Thoracic aorta (tissue), 2 donors: ENCODE measurements at regions not wholly inside any gene's neighbourhood (a gene's known extent, or its start where the extent isn't known, plus 50 kb on each side); places are given as distances from the start of the nearest gene placed in this dataset.

ENCODE experiments used
- ATAC-seq: fragments of 150-250 bp; one replicate; pipeline ENCODE4 v1.8.0; 2017; ENCODE audit warnings: low read depth; ENCODE audit not compliant: insufficient number of reproducible peaks, low FRiP score
- DNase-seq: peaks from one replicate; pipeline ENCODE4 v3.0.0-alpha.2; 2020; ENCODE audit warnings: low spot score
- H3K27ac ChIP-seq, 2 donors: fragments of 200-600 bp; sonication (generic); 1 replicate in 1 of 2; 2 replicates in 1 of 2; pipeline ENCODE4 v1.5.1; 2016; ENCODE audit warnings: mild to moderate bottlenecking in 2 of 2, moderate library complexity in 2 of 2
- H3K27me3 ChIP-seq: fragments of 200-600 bp; sonication (generic); replicated peaks from 2 replicates; pipeline ENCODE4 v1.6.0; 2016; ENCODE audit warnings: mild to moderate bottlenecking; ENCODE audit not compliant: insufficient read depth
- H3K36me3 ChIP-seq: fragments of 200-600 bp; sonication (generic); one replicate; pipeline ENCODE4 v1.5.1; 2016
- H3K4me1 ChIP-seq, 2 donors: fragments of 200-600 bp; sonication (generic); 1 replicate in 1 of 2; 2 replicates in 1 of 2; pipeline versions ENCODE4 v1.5.1 to v1.6.0; 2016; ENCODE audit warnings: low read depth in 2 of 2, mild to moderate bottlenecking in 1 of 2; ENCODE audit not compliant: control insufficient read depth in 1 of 2
- H3K4me3 ChIP-seq: fragments of 200-600 bp; sonication (generic); 2 replicates; pipeline ENCODE4 v1.5.1; 2016; ENCODE audit warnings: mild to moderate bottlenecking
- H3K9me3 ChIP-seq: fragments of 200-600 bp; sonication (generic); 2 replicates; pipeline ENCODE4 v1.5.1; 2016
- TF ChIP-seq, protein P1 (sequence below): fragments of 200-600 bp; sonication (generic); IDR thresholded peaks from one replicate; pipeline ENCODE4 v1.5.1; 2019; ENCODE audit warnings: antibody characterized with exemption

DNA sequence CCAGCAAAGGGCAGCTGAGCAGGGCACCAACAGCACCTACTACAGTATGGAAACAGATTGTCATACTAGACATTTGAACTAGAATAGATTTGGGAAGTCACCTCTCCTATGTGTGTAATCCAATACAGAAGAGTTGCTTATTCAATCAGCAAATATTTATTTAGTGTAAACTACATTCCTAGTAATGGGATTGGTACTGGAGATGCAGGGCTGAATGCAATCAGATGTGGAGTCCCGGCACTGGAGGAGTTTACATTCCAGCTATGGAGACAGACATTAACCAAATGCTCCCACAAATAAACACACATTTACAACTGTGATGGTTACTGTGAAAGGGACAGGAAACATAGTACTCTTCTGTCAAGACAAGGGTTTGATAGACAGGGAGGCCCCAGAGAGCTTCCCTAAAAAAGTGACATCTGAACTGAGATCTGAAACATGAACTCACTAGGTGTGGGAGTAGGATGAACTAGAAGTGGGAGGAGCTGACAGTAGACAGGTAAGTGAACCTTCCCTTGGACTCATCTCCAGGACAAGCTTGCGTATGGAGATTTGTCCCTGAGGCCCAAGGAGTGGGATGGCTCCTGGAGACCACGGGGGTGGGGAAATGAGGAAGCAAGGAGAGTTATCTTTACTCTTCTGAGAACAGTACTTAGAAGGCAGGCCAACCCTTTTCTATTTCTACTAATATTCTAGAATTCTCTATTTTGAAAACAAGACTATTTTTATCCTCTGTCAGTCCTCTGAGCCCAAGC lies 420.5 kb downstream of the MAFB start:
- ATAC-seq (no peak), DNase-seq (no peak)
- no peaks in the 10 kb centered on the region for H3K9me3 ChIP-seq
- no peaks in the 10 kb centered on the region for H3K36me3 ChIP-seq
- H3K4me3 ChIP-seq, result no peak overlapping the region
- no peak overlapping the region for H3K27ac ChIP-seq
- TF ChIP-seq, protein P1, sequence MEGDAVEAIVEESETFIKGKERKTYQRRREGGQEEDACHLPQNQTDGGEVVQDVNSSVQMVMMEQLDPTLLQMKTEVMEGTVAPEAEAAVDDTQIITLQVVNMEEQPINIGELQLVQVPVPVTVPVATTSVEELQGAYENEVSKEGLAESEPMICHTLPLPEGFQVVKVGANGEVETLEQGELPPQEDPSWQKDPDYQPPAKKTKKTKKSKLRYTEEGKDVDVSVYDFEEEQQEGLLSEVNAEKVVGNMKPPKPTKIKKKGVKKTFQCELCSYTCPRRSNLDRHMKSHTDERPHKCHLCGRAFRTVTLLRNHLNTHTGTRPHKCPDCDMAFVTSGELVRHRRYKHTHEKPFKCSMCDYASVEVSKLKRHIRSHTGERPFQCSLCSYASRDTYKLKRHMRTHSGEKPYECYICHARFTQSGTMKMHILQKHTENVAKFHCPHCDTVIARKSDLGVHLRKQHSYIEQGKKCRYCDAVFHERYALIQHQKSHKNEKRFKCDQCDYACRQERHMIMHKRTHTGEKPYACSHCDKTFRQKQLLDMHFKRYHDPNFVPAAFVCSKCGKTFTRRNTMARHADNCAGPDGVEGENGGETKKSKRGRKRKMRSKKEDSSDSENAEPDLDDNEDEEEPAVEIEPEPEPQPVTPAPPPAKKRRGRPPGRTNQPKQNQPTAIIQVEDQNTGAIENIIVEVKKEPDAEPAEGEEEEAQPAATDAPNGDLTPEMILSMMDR, result no peak
- H3K27me3 ChIP-seq, result no peaks in the 10 kb centered on the region
- H3K4me1 ChIP-seq, result no peaks in the 10 kb centered on the region

DNA sequence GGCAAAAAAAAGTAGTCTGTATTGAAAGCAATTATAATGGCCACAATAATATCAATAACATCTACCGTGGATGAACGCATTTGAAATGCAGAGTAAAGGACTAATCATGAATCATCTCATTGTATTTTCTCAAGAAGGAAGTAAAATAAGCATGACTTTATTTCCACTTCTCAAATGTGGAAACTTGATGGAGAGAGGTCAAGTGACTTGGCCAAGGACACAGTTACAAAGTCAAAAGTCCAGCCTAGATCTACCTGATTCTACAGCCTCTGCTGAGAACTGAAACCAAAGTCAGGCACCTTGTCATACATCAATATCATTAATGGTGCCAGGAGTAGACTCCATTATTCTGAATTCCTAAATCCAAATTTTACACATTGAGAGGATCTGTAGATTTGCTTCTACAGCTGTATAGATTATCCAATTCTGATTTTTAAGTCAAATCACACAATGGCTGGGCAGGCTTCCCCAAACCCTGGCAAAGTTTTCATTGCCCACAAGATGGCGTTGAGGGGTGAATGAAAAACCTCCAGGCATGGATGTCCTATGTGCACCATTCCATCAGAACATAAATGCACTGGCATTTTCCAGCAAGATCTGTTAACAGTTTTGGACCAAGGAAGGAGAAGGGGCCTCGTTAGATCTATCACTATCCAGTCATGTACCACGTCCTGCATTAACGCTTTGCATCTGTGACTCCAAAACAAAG lies 423.1 kb downstream of the MAFB start:
- Histone ChIP-seq H3K27me3 (no peaks in the 10 kb centered on the region), H3K9me3 (no peaks in the 10 kb centered on the region), H3K36me3 (no peaks in the 10 kb centered on the region), H3K4me1 (no peaks in the 10 kb centered on the region), H3K27ac (no peak overlapping the region), H3K4me3 (no peak overlapping the region)
- DNase-seq (no peak), ATAC-seq (no peak)
- TF ChIP-seq, protein P1, result peak; percentile 48

DNA sequence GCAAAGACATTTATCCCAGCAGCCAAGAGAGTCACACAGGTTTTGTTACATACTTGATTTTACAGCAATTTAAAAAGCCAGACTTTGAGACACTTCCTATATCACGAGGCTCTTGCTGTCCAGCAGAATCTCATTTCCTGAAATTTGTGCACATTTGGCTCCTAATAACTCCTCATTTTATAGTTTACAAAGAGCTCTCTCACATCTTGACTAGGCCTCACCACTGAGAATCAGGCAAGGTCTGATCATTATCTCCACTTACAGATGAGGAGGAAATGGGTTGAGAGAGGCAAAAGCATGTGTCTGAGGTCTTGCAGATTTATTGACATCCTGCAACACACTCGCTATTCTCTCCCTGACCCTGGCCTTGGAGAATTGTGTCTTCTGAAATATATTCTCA lies 426.8 kb downstream of the MAFB start:
- Histone ChIP-seq H3K27me3 (no peaks in the 10 kb centered on the region), H3K4me1 (no peaks in the 10 kb centered on the region), H3K4me3 (no peak overlapping the region), H3K36me3 (no peaks in the 10 kb centered on the region), H3K9me3 (no peaks in the 10 kb centered on the region), H3K27ac (no peak overlapping the region)
- ATAC-seq (no peak), DNase-seq (no peak)
- TF ChIP-seq, protein P1, result no peak

DNA sequence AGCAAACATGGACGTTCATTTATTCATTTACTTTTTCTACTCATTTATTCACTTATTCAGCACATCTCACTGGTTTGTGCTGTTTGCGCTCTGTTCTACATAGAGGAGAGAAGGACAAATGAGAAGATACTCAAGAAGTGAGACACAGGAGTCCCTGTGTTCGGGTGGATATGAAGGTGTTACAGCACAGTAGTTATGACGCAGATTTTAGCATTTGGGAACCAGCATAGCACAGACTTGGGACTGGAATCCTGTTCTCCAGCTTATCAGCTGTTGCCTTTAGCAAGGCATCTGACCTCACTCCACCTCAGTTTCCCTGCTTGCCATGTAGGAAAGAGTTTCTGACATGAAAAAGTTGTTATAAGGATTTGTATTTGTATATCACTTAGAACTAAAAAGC lies 430.1 kb downstream of the MAFB start:
- Histone ChIP-seq H3K27me3 (no peaks in the 10 kb centered on the region), H3K9me3 (no peaks in the 10 kb centered on the region), H3K4me3 (no peak overlapping the region), H3K27ac (no peak overlapping the region), H3K4me1 (no peaks in the 10 kb centered on the region), H3K36me3 (no peaks in the 10 kb centered on the region)
- ATAC-seq, result no peak
- DNase-seq, result no peak
- TF ChIP-seq, protein P1, result no peak

DNA sequence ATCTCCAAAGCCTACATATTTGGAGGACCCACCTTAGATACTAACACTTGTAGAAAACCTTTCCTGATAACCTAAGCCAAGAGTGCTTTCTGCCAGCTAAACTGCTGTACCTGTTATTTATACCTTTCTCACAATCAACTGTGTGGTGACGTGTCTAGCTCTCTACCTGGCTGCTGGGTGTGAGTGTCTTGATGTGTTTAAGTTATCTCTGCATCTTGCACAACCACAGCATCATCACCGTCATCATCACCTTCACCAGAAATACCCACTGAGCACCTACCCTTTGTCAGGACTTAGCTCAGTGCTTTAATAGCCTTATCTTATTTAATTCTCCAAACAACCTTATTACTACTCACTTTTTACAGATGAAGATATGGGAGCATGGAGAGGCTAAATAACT lies 431.3 kb downstream of the MAFB start:
- H3K27ac ChIP-seq, result no peak overlapping the region

More for the DNA sequence above, 431.3 kb downstream of the MAFB start:
- Histone ChIP-seq H3K36me3 (no peaks in the 10 kb centered on the region), H3K9me3 (no peaks in the 10 kb centered on the region), H3K27me3 (no peaks in the 10 kb centered on the region), H3K4me1 (no peaks in the 10 kb centered on the region), H3K4me3 (no peak overlapping the region)
- TF ChIP-seq, protein P1, result no peak
- no peak for ATAC-seq
- DNase-seq, result no peak
